ENCODE measurements at regions not wholly inside any gene's neighbourhood (a gene's known extent, or its start where the extent isn't known, plus 50 kb on each side); places are given as distances from the start of the nearest gene placed in this dataset.

- no peaks in the 10 kb centered on the region for H3K4me1 ChIP-seq (ENCODE audit: low read length)
- no peak overlapping the region for H3K4me2 ChIP-seq (ENCODE audit: low read depth, low read length)
- DNase-seq, result no peak
- H3K36me3 ChIP-seq (replicated peaks; ENCODE audit: insufficient read depth, low read length), result no peaks in the 10 kb centered on the region
- H3K9me3 ChIP-seq (replicated peaks; ENCODE audit: insufficient read depth, low read length), result no peaks in the 10 kb centered on the region
- H4K20me1 ChIP-seq (ENCODE audit: insufficient read depth, low read length), result no peaks in the 10 kb centered on the region
- no peaks in the 10 kb centered on the region for H3K9me2 ChIP-seq (replicated peaks; ENCODE audit: insufficient read depth, low read length)
- H3K27ac ChIP-seq (ENCODE audit: low read length), result no peak overlapping the region
- TF ChIP-seq EZH2phosphoT487 (IDR thresholded peaks at IDR 0.05; ENCODE audit: low read length) (no peak), EZH2 (optimal IDR thresholded peaks at IDR 0.05; ENCODE audit: low read depth, low read length) (no peak)
- TF ChIP-seq, protein P1, sequence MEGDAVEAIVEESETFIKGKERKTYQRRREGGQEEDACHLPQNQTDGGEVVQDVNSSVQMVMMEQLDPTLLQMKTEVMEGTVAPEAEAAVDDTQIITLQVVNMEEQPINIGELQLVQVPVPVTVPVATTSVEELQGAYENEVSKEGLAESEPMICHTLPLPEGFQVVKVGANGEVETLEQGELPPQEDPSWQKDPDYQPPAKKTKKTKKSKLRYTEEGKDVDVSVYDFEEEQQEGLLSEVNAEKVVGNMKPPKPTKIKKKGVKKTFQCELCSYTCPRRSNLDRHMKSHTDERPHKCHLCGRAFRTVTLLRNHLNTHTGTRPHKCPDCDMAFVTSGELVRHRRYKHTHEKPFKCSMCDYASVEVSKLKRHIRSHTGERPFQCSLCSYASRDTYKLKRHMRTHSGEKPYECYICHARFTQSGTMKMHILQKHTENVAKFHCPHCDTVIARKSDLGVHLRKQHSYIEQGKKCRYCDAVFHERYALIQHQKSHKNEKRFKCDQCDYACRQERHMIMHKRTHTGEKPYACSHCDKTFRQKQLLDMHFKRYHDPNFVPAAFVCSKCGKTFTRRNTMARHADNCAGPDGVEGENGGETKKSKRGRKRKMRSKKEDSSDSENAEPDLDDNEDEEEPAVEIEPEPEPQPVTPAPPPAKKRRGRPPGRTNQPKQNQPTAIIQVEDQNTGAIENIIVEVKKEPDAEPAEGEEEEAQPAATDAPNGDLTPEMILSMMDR (IDR thresholded peaks at IDR 0.05; ENCODE audit: low read length), result no peak
- H3K27me3 ChIP-seq (replicated peaks; ENCODE audit: insufficient read depth, low read length), result no peaks in the 10 kb centered on the region
- H3F3A ChIP-seq (ENCODE audit: insufficient read depth, low read length), result no peaks in the 10 kb centered on the region
- H3K4me3 ChIP-seq (ENCODE audit: low read length), result no peak overlapping the region
- no peak overlapping the region for H3K9ac ChIP-seq (ENCODE audit: low read length)
- no peaks in the 10 kb centered on the region for H3K79me2 ChIP-seq (ENCODE audit: low read length)
- H2AFZ ChIP-seq (ENCODE audit: low read length), result no peak overlapping the region
Measured at GRCh38 chr16:64254443-64255367, 867.2 kb downstream of the CDH11 start.

DNA sequence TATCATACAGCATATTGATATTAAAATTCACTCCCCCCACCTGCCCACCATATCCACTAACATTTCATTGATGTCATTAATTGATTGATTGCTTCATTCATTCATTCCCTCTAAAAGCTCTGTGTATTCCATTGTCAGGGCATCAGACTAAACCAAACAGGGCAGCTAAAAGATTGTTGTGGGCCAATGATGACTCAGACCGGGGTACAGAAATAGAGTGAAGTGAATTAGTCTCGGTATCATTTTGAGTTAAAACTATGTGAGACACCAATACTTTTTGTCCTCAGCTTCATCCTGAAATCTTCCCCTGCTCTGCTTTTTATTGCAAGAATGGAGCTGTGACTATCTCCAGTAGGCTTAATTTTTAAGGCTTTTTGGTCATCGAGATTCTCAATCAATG is 868.3 kb downstream of the CDH11 start:
- H3K9me2 ChIP-seq (replicated peaks; ENCODE audit: insufficient read depth, low read length), result no peaks in the 10 kb centered on the region
- DNase-seq, result no peak
- H3K9ac ChIP-seq (ENCODE audit: low read length), result no peak overlapping the region
- no peak overlapping the region for H3K27ac ChIP-seq (ENCODE audit: low read length)
- H3K4me3 ChIP-seq (ENCODE audit: low read length), result no peak overlapping the region
- H3F3A ChIP-seq (ENCODE audit: insufficient read depth, low read length), result no peaks in the 10 kb centered on the region
- no peak overlapping the region for H2AFZ ChIP-seq (ENCODE audit: low read length)
- TF ChIP-seq, protein P1 (IDR thresholded peaks at IDR 0.05; ENCODE audit: low read length), result no peak
- TF ChIP-seq EZH2phosphoT487 (IDR thresholded peaks at IDR 0.05; ENCODE audit: low read length) (no peak), EZH2 (optimal IDR thresholded peaks at IDR 0.05; ENCODE audit: low read depth, low read length) (no peak)
- H3K4me1 ChIP-seq (ENCODE audit: low read length), result no peaks in the 10 kb centered on the region
- H3K4me2 ChIP-seq (ENCODE audit: low read depth, low read length), result no peak overlapping the region
- H4K20me1 ChIP-seq (ENCODE audit: insufficient read depth, low read length), result no peaks in the 10 kb centered on the region
- H3K27me3 ChIP-seq (replicated peaks; ENCODE audit: insufficient read depth, low read length), result no peaks in the 10 kb centered on the region
- H3K79me2 ChIP-seq (ENCODE audit: low read length), result no peaks in the 10 kb centered on the region
- H3K36me3 ChIP-seq (replicated peaks; ENCODE audit: insufficient read depth, low read length), result no peaks in the 10 kb centered on the region
- no peaks in the 10 kb centered on the region for H3K9me3 ChIP-seq (replicated peaks; ENCODE audit: insufficient read depth, low read length)

- H3K9me3 ChIP-seq (replicated peaks; ENCODE audit: insufficient read depth, low read length), result no peaks in the 10 kb centered on the region
- H3K9ac ChIP-seq (ENCODE audit: low read length), result no peak overlapping the region
- no peaks in the 10 kb centered on the region for H3F3A ChIP-seq (ENCODE audit: insufficient read depth, low read length)
- H3K9me2 ChIP-seq (replicated peaks; ENCODE audit: insufficient read depth, low read length), result no peaks in the 10 kb centered on the region
- no peak overlapping the region for H2AFZ ChIP-seq (ENCODE audit: low read length)
- H3K4me1 ChIP-seq (ENCODE audit: low read length), result no peaks in the 10 kb centered on the region
- no peak overlapping the region for H3K4me2 ChIP-seq (ENCODE audit: low read depth, low read length)
- no peak for DNase-seq
- no peaks in the 10 kb centered on the region for H3K79me2 ChIP-seq (ENCODE audit: low read length)
- TF ChIP-seq, protein P1 (IDR thresholded peaks at IDR 0.05; ENCODE audit: low read length), result no peak
- no peak for TF ChIP-seq EZH2phosphoT487 (IDR thresholded peaks at IDR 0.05; ENCODE audit: low read length)
- TF ChIP-seq EZH2 (optimal IDR thresholded peaks at IDR 0.05; ENCODE audit: low read depth, low read length), result no peak
- no peaks in the 10 kb centered on the region for H3K27me3 ChIP-seq (replicated peaks; ENCODE audit: insufficient read depth, low read length)
- no peaks in the 10 kb centered on the region for H3K36me3 ChIP-seq (replicated peaks; ENCODE audit: insufficient read depth, low read length)
- H3K27ac ChIP-seq (ENCODE audit: low read length), result no peak overlapping the region
- H3K4me3 ChIP-seq (ENCODE audit: low read length), result no peak overlapping the region
- no peaks in the 10 kb centered on the region for H4K20me1 ChIP-seq (ENCODE audit: insufficient read depth, low read length)
Measured at GRCh38 chr16:64253096-64253495, 868.8 kb downstream of the CDH11 start.
